DND-41 (cell line): ENCODE measurements at regions not wholly inside any gene's neighbourhood (a gene's known extent, or its start where the extent isn't known, plus 50 kb on each side); places are given as distances from the start of the nearest gene placed in this dataset.

Experiments
- EZH2 ChIP-seq: IDR thresholded peaks from 3 replicates; pipeline ENCODE4 v1.6.1; 2012; ENCODE audit warnings: borderline replicate concordance, low read depth, mild to moderate bottlenecking, moderate library complexity, low read length, inconsistent platforms; ENCODE audit not compliant: severe bottlenecking
- TF ChIP-seq, protein P1 (sequence below): IDR thresholded peaks from 2 replicates; pipeline ENCODE4 v1.5.1; 2012; ENCODE audit warnings: borderline replicate concordance, low read length, moderate library complexity, mild to moderate bottlenecking; ENCODE audit not compliant: poor library complexity, severe bottlenecking; ENCODE audit errors: extremely low read depth

GRCh38 chr6:145212813-145213212, 522.5 kb downstream of the EPM2A start:
- TF ChIP-seq, protein P1, sequence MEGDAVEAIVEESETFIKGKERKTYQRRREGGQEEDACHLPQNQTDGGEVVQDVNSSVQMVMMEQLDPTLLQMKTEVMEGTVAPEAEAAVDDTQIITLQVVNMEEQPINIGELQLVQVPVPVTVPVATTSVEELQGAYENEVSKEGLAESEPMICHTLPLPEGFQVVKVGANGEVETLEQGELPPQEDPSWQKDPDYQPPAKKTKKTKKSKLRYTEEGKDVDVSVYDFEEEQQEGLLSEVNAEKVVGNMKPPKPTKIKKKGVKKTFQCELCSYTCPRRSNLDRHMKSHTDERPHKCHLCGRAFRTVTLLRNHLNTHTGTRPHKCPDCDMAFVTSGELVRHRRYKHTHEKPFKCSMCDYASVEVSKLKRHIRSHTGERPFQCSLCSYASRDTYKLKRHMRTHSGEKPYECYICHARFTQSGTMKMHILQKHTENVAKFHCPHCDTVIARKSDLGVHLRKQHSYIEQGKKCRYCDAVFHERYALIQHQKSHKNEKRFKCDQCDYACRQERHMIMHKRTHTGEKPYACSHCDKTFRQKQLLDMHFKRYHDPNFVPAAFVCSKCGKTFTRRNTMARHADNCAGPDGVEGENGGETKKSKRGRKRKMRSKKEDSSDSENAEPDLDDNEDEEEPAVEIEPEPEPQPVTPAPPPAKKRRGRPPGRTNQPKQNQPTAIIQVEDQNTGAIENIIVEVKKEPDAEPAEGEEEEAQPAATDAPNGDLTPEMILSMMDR, result no peak
- no peak for TF ChIP-seq EZH2
